ENCODE measurements at regions not wholly inside any gene's neighbourhood (a gene's known extent, or its start where the extent isn't known, plus 50 kb on each side); places are given as distances from the start of the nearest gene placed in this dataset.

- Histone ChIP-seq H3K4me2 (ENCODE audit: insufficient read depth in 1 of 2, low read depth in 2 of 2, low read length in 2 of 2) (no peak overlapping the region), H3K56ac (replicated peaks; ENCODE audit: insufficient read length, low read depth, low read length) (no peak overlapping the region), H3K9me3 (ENCODE audit: insufficient read depth in 2 of 2, low read depth in 1 of 2, low read length in 1 of 2) (no peaks in the 10 kb centered on the region), H3K79me1 (ENCODE audit: low read depth, low read length) (no peaks in the 10 kb centered on the region), H2BK120ac (replicated peaks; ENCODE audit: low read depth, low read length) (no peak overlapping the region), H3K4me1 (replicated peaks in 1 of 4; ENCODE audit: control insufficient read depth in 3 of 4, insufficient read depth in 4 of 4, low read length in 3 of 4) (no peaks in the 10 kb centered on the region), H3K23me2 (ENCODE audit: low read depth, low read length) (no peaks in the 10 kb centered on the region), H3K36me3 (ENCODE audit: control insufficient read depth in 2 of 4, insufficient read depth in 4 of 4, low read length in 3 of 4) (no peaks in the 10 kb centered on the region), H3K9ac (replicated peaks in 1 of 4; ENCODE audit: extremely low read depth in 1 of 4, low read depth in 3 of 4, low read length in 3 of 4) (no peak overlapping the region), H3K14ac (ENCODE audit: insufficient read length) (no peak overlapping the region), H2AK5ac (ENCODE audit: low read depth, low read length) (no peak overlapping the region), H3K27me3 (replicated peaks in 1 of 4; ENCODE audit: control insufficient read depth in 3 of 4, extremely low read depth in 1 of 4, insufficient read depth in 3 of 4, low read length in 3 of 4) (no peaks in the 10 kb centered on the region), H4K8ac (ENCODE audit: extremely low read depth, insufficient read depth, low read length) (no peak overlapping the region; the same call in 1 of the 2 replicates), H3K4me3 (ENCODE audit: extremely low read depth in 1 of 4, insufficient read depth in 2 of 4, low read depth in 3 of 4, low read length in 4 of 4) (no peak overlapping the region), H2BK15ac (ENCODE audit: low read length) (no peak overlapping the region), H4K20me1 (replicated peaks in 1 of 2; ENCODE audit: control insufficient read depth in 1 of 2, insufficient read depth in 2 of 2, low read length in 2 of 2) (no peaks in the 10 kb centered on the region), H4K5ac (ENCODE audit: insufficient read length, low read depth, low read length) (no peak overlapping the region), H2BK5ac (ENCODE audit: low read depth, low read length) (no peak overlapping the region), H2BK12ac (ENCODE audit: low read depth, low read length) (peak overlapping the region; percentile 55; the same call in 1 of the 2 replicates), H2AFZ (ENCODE audit: low read length) (peak overlapping the region; percentile 96), H3K4ac (replicated peaks; ENCODE audit: insufficient read length, low read depth, low read length) (no peak overlapping the region), H3K18ac (ENCODE audit: extremely low read depth, low read length) (no peak overlapping the region), H3K23ac (ENCODE audit: insufficient read length) (no peak overlapping the region), H3K79me2 (ENCODE audit: control insufficient read depth in 1 of 2, insufficient read depth in 2 of 2, low read length in 2 of 2) (no peaks in the 10 kb centered on the region), H3K27ac (ENCODE audit: low read depth, low read length) (no peak overlapping the region), H4K91ac (replicated peaks; ENCODE audit: insufficient read length, low read length) (no peak overlapping the region), H2BK20ac (ENCODE audit: low read length) (no peak overlapping the region)
- no peak for TF ChIP-seq RAD21 (IDR thresholded peaks at IDR 0.05 in 1 of 2, conservative IDR thresholded peaks at IDR 0.05 in 1 of 2; ENCODE audit: low read depth in 2 of 2, low read length in 2 of 2)
- TF ChIP-seq EZH2 (IDR thresholded peaks at IDR 0.05; ENCODE audit: low read depth, low read length, severe bottlenecking): no peak
- TF ChIP-seq HDAC2 (IDR thresholded peaks at IDR 0.05; ENCODE audit: borderline replicate concordance in 1 of 2, low read depth in 2 of 2, low read length in 2 of 2): no peak
- no peak for TF ChIP-seq SP2 (IDR thresholded peaks at IDR 0.05; ENCODE audit: low read length)
- no peak for TF ChIP-seq SIRT6 (IDR thresholded peaks at IDR 0.05; ENCODE audit: low read length)
- TF ChIP-seq RNF2 (IDR thresholded peaks at IDR 0.05; ENCODE audit: borderline replicate concordance, low read depth, low read length, missing control alignments, poor library complexity, severe bottlenecking): no peak
- TF ChIP-seq NRF1 (IDR thresholded peaks at IDR 0.05; ENCODE audit: low read depth, low read length): no peak
- DNase-seq (ENCODE audit: low read depth in 1 of 2, low spot score in 2 of 2): no peak
- POLR2A ChIA-PET (ENCODE audit: partially characterized antibody): no interaction called here
- CTCF ChIA-PET (ENCODE audit: partially characterized antibody): interaction anchor here (0.6 to 1.6 kb wide), 6 partner anchors 9 to 377 kb away, joined by 3 to 4 read pairs (median 4); no protein-coding TSS in a partner anchor
- 76% methylated on average over 4 of the region's 4 CpGs; no CpG with 5 or more reads in 1 of the 2 experiments for WGBS, 2 experiments (ENCODE audit: extremely low coverage in 1 of 2, insufficient coverage in 1 of 2, insufficient read length in 1 of 2, insufficient replicate concordance in 2 of 2, low coverage in 1 of 2, low lambda C conversion rate in 2 of 2, missing lambda C conversion rate in 1 of 2)
- FAIRE-seq: no peak
Observed at GRCh38 chr4:38310446-38311043, 350.3 kb downstream of the PTTG2 start.
